HEK293 (cell line): ENCODE measurements at regions not wholly inside any gene's neighbourhood (a gene's known extent, or its start where the extent isn't known, plus 50 kb on each side); places are given as distances from the start of the nearest gene placed in this dataset.
A peak's percentile ranks its signal among the peaks of the same experiment; 100 is the strongest.

Experiments
- CTCF ChIA-PET: fragments of 350-600 bp; formaldehyde crosslinking; extraction: SDS; loops from one replicate; lab custom pipeline; 2021; ENCODE audit warnings: antibody characterized with exemption; lab: Yijun Ruan, JAX
- POLR2A ChIA-PET: fragments of 300-600 bp; formaldehyde crosslinking; extraction: SDS; loops from one replicate; lab custom pipeline; 2020; ENCODE audit warnings: antibody characterized with exemption, inconsistent platforms; lab: Yijun Ruan, JAX
- H3K27ac ChIP-seq: fragments of 200-500 bp; sonication (Bioruptor generic); 2 replicates; pipeline ENCODE4 v1.5.1; 2014; ENCODE audit warnings: low read depth, low read length, control low read depth, inconsistent platforms; ENCODE audit errors: extremely low read depth
- H3K36me3 ChIP-seq, 2 experiments: fragments of 200-500 bp in 1 of 2; sonication (Bioruptor generic) in 1 of 2; 1 replicate in 1 of 2; 2 replicates in 1 of 2; pipeline ENCODE4 v1.5.1; 2014 to 2017; ENCODE audit warnings: inconsistent platforms in 2 of 2, low read length in 2 of 2; ENCODE audit not compliant: control insufficient read depth in 2 of 2, insufficient read depth in 1 of 2
- H3K4me1 ChIP-seq: fragments of 200-500 bp; sonication (Bioruptor generic); 2 replicates; pipeline ENCODE4 v1.5.1; 2014; ENCODE audit warnings: mild to moderate bottlenecking, low read length, inconsistent platforms; ENCODE audit not compliant: control insufficient read depth, insufficient read depth
- H3K4me3 ChIP-seq: 2 replicates; pipeline ENCODE4 v1.5.1; 2011; ENCODE audit warnings: low read depth, mild to moderate bottlenecking, control low read depth, low read length, moderate library complexity
- H3K9me3 ChIP-seq: fragments of 200-500 bp; sonication (Bioruptor generic); 2 replicates; pipeline ENCODE4 v1.5.1; 2014; ENCODE audit warnings: low read depth, low read length, inconsistent platforms; ENCODE audit not compliant: control insufficient read depth, insufficient read depth
- OSR2 ChIP-seq: fragments of 450-650 bp; formaldehyde crosslinking; IDR thresholded peaks from 2 replicates; pipeline ENCODE4 v1.5.1; 2016; ENCODE audit warnings: missing biosample characterization, missing genetic modification characterization
- ZBTB8A ChIP-seq: fragments of 450-650 bp; formaldehyde crosslinking; IDR thresholded peaks from 2 replicates; pipeline ENCODE4 v1.5.1; 2016; ENCODE audit warnings: missing biosample characterization, missing genetic modification characterization
- ZFP3 ChIP-seq: fragments of 450-650 bp; formaldehyde crosslinking; IDR thresholded peaks from 2 replicates; pipeline ENCODE4 v1.5.1; 2016; ENCODE audit warnings: low read depth, missing biosample characterization, missing genetic modification characterization
- ZNF140 ChIP-seq: fragments of 450-650 bp; formaldehyde crosslinking; IDR thresholded peaks from 2 replicates; pipeline ENCODE4 v1.5.1; 2016; ENCODE audit warnings: missing biosample characterization, missing genetic modification characterization
- ZNF23 ChIP-seq: fragments of 450-650 bp; formaldehyde crosslinking; IDR thresholded peaks from 2 replicates; pipeline ENCODE4 v1.5.1; 2016; ENCODE audit warnings: missing biosample characterization, missing genetic modification characterization, borderline replicate concordance
- ZNF335 ChIP-seq: fragments of 450-650 bp; formaldehyde crosslinking; conservative IDR thresholded peaks from 2 replicates; pipeline ENCODE4 v1.5.1; 2016; ENCODE audit warnings: missing biosample characterization, missing genetic modification characterization
- ZNF585B ChIP-seq: fragments of 450-650 bp; formaldehyde crosslinking; IDR thresholded peaks from 2 replicates; pipeline ENCODE4 v1.5.1; 2016; ENCODE audit warnings: missing biosample characterization, missing genetic modification characterization
- ZNF654 ChIP-seq: fragments of 450-650 bp; formaldehyde crosslinking; IDR thresholded peaks from 2 replicates; pipeline ENCODE4 v1.5.1; 2016; ENCODE audit warnings: low read depth, missing biosample characterization, missing genetic modification characterization
- ZNF658 ChIP-seq: fragments of 450-650 bp; formaldehyde crosslinking; IDR thresholded peaks from 2 replicates; pipeline ENCODE4; 2016; ENCODE audit warnings: missing biosample characterization, missing genetic modification characterization
- ZNF76 ChIP-seq: fragments of 450-650 bp; formaldehyde crosslinking; IDR thresholded peaks from 2 replicates; pipeline ENCODE4; 2016; ENCODE audit warnings: low read depth, missing biosample characterization, missing genetic modification characterization, borderline replicate concordance
- ZNF791 ChIP-seq: fragments of 450-650 bp; formaldehyde crosslinking; IDR thresholded peaks from 2 replicates; pipeline ENCODE4 v1.5.1; 2016; ENCODE audit warnings: missing biosample characterization, missing genetic modification characterization
- TF ChIP-seq, protein P1 (sequence below): fragments of 450-650 bp; formaldehyde crosslinking; IDR thresholded peaks from 2 replicates; pipeline ENCODE4 v1.5.1; 2016; ENCODE audit warnings: missing biosample characterization, missing genetic modification characterization
- TF ChIP-seq, protein P2 (sequence below): fragments of 450-650 bp; formaldehyde crosslinking; conservative IDR thresholded peaks from 2 replicates; pipeline ENCODE4 v1.5.1; 2016; ENCODE audit warnings: low read depth, missing biosample characterization, missing genetic modification characterization
- TF ChIP-seq, protein P3 (sequence below): fragments of 450-650 bp; formaldehyde crosslinking; IDR thresholded peaks from 2 replicates; pipeline ENCODE4 v1.5.1; 2016; ENCODE audit warnings: missing biosample characterization, missing genetic modification characterization

DNA sequence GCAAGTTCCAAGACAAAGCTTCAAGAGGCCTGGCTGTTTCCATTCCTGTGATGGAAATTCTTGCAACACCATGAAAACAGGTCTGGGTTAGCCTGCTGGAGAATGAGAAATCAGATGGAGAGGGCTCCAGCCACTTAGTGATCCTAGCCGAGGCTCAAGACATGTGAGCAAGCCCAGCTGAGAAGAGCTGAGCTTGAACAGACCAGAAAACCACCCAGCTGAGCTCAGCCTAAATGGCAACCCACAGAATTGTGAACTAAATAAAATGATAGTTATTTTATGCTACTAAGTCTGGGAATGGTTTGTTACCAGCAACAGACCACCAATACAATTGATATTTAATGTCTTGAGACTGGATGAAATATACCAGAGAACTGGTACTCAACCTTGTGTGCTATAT is 494.5 kb downstream of the RMST start:
- CTCF ChIA-PET, result interaction anchor here (0.6 kb wide), 1 partner anchor 103 kb away, joined by 3 read pairs; no protein-coding TSS in a partner anchor
- Histone ChIP-seq H3K4me3 (no peak overlapping the region), H3K4me1 (no peaks in the 10 kb centered on the region), H3K9me3 (no peaks in the 10 kb centered on the region), H3K27ac (no peak overlapping the region), H3K36me3 (no peaks in the 10 kb centered on the region)
- POLR2A ChIA-PET, result no interaction called here
- TF ChIP-seq ZNF791 (tag by site-specific recombination) (no peak), ZNF140 (tag by site-specific recombination) (no peak), OSR2 (tag by site-specific recombination) (no peak), ZBTB8A (tag by site-specific recombination) (no peak), ZNF585B (no peak), ZFP3 (tag by site-specific recombination) (no peak)
- TF ChIP-seq, protein P1, sequence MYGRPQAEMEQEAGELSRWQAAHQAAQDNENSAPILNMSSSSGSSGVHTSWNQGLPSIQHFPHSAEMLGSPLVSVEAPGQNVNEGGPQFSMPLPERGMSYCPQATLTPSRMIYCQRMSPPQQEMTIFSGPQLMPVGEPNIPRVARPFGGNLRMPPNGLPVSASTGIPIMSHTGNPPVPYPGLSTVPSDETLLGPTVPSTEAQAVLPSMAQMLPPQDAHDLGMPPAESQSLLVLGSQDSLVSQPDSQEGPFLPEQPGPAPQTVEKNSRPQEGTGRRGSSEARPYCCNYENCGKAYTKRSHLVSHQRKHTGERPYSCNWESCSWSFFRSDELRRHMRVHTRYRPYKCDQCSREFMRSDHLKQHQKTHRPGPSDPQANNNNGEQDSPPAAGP, result no peak
- TF ChIP-seq, protein P2, sequence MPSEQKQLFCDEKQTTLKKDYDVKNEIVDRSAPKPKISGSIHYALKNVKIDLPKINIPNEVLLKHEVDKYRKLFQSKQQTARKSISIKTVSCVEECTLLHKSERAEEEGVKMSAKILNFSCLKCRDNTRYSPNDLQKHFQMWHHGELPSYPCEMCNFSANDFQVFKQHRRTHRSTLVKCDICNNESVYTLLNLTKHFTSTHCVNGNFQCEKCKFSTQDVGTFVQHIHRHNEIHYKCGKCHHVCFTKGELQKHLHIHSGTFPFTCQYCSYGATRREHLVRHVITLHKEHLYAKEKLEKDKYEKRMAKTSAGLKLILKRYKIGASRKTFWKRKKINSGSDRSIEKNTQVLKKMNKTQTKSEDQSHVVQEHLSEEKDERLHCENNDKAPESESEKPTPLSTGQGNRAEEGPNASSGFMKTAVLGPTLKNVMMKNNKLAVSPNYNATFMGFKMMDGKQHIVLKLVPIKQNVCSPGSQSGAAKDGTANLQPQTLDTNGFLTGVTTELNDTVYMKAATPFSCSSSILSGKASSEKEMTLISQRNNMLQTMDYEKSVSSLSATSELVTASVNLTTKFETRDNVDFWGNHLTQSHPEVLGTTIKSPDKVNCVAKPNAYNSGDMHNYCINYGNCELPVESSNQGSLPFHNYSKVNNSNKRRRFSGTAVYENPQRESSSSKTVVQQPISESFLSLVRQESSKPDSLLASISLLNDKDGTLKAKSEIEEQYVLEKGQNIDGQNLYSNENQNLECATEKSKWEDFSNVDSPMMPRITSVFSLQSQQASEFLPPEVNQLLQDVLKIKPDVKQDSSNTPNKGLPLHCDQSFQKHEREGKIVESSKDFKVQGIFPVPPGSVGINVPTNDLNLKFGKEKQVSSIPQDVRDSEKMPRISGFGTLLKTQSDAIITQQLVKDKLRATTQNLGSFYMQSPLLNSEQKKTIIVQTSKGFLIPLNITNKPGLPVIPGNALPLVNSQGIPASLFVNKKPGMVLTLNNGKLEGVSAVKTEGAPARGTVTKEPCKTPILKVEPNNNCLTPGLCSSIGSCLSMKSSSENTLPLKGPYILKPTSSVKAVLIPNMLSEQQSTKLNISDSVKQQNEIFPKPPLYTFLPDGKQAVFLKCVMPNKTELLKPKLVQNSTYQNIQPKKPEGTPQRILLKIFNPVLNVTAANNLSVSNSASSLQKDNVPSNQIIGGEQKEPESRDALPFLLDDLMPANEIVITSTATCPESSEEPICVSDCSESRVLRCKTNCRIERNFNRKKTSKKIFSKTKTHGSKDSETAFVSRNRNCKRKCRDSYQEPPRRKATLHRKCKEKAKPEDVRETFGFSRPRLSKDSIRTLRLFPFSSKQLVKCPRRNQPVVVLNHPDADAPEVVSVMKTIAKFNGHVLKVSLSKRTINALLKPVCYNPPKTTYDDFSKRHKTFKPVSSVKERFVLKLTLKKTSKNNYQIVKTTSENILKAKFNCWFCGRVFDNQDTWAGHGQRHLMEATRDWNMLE, result no peak
- TF ChIP-seq, protein P3, sequence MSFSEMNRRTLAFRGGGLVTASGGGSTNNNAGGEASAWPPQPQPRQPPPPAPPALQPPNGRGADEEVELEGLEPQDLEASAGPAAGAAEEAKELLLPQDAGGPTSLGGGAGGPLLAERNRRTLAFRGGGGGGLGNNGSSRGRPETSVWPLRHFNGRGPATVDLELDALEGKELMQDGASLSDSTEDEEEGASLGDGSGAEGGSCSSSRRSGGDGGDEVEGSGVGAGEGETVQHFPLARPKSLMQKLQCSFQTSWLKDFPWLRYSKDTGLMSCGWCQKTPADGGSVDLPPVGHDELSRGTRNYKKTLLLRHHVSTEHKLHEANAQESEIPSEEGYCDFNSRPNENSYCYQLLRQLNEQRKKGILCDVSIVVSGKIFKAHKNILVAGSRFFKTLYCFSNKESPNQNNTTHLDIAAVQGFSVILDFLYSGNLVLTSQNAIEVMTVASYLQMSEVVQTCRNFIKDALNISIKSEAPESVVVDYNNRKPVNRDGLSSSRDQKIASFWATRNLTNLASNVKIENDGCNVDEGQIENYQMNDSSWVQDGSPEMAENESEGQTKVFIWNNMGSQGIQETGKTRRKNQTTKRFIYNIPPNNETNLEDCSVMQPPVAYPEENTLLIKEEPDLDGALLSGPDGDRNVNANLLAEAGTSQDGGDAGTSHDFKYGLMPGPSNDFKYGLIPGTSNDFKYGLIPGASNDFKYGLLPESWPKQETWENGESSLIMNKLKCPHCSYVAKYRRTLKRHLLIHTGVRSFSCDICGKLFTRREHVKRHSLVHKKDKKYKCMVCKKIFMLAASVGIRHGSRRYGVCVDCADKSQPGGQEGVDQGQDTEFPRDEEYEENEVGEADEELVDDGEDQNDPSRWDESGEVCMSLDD, result no peak

DNA sequence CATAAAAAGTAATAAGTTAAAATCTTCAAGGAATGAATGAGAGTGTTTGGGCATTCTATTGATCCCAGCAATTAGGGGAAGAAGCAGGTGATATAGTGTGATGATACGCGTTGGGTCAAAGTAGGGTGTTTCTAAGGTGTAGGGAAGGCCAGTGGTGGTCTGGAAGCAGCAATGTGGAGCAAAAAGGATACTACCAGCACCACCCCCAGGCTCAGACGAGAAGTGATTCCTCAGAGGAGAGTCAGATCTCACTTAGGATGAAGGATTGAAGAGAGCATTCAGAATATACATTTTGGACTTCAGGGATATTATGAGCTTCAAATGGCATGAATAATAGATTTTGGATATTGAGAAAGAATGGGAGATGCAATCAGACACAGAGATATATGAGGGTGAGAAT is 497.6 kb downstream of the RMST start:
- CTCF ChIA-PET, result interaction anchor here (0.6 to 3.2 kb wide), 20 partner anchors 10 to 967 kb away, joined by 3 to 29 read pairs (median 3); no protein-coding TSS in a partner anchor
- POLR2A ChIA-PET, result no interaction called here
- H3K4me3 ChIP-seq, result no peak overlapping the region

DNA sequence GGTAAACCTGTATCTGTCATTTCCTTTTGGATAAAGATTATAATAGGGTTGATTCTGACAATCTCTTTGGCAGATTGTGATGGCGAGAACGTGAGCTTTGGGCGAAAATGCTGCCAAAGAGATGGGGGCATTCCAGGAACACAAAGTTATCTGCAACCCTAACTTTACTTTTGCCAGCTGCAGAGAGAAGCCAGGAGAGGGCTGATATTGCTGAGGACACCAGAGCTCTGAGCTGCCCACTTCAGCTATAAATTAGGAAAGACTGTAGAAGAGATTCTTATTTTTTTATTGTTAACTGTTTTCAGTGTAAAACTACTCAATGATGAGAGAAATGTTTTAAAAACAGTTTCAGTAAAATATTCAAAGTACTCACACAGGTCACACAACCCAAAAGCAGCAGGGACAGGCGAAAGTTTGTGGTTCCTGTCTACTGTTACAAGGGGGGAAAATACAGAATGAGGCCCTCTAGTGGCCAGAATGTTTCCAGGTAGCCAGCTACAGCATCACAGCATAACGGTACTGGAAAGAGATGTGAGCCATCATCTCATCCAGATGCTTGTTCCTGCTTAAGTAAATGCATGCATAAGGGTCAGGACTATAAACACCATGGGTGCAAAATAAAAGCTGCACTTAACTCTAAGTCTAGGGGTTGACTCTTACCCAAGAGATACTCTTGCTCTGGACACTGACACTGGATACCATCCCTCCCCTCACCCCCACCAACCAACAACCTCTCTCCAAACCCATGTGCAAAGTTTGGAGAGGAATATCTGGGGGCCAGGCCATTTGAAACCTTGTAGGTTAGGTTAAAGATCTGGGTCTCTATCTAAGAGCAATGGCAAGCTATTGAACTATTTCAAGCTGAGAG is 498.4 kb downstream of the RMST start:
- Histone ChIP-seq H3K36me3 (no peaks in the 10 kb centered on the region), H3K27ac (no peak overlapping the region), H3K9me3 (no peaks in the 10 kb centered on the region), H3K4me3 (no peak overlapping the region), H3K4me1 (no peaks in the 10 kb centered on the region)
- CTCF ChIA-PET, result interaction anchor here (0.6 to 3.2 kb wide), 25 partner anchors 9 to 968 kb away, joined by 3 to 29 read pairs (median 3); no protein-coding TSS in a partner anchor
- POLR2A ChIA-PET, result no interaction called here
- TF ChIP-seq ZNF23 (no peak), ZNF658 (tag by site-specific recombination) (no peak), ZNF654 (tag by site-specific recombination) (peak; percentile 25)

More for the DNA sequence above, 497.6 kb downstream of the RMST start:
- Histone ChIP-seq H3K36me3 (no peaks in the 10 kb centered on the region), H3K9me3 (no peaks in the 10 kb centered on the region), H3K27ac (no peak overlapping the region)
- no peak for TF ChIP-seq ZNF335 (tag by site-specific recombination)
- TF ChIP-seq ZNF76, result no peak
- TF ChIP-seq, all 188 proteins: peak for 0
- H3K4me1 ChIP-seq, result no peaks in the 10 kb centered on the region
